Esophagus muscularis mucosa (tissue), 3 donors: ENCODE measurements at regions not wholly inside any gene's neighbourhood (a gene's known extent, or its start where the extent isn't known, plus 50 kb on each side); places are given as distances from the start of the nearest gene placed in this dataset.

Source experiments
- CTCF ChIP-seq, 3 experiments: fragments of 200-600 bp in 2 of 3; fragments of 450-650 bp in 1 of 3; sonication (generic) in 2 of 3; IDR thresholded peaks; one replicate each; pipeline ENCODE4 v1.5.1; 2017 to 2019; ENCODE audit warnings: antibody characterized with exemption in 3 of 3, mild to moderate bottlenecking in 2 of 3, moderate library complexity in 1 of 3
- EP300 ChIP-seq: sonication (generic); formaldehyde crosslinking; IDR thresholded peaks from one replicate; pipeline ENCODE4 v1.6.1; 2017; ENCODE audit warnings: antibody characterized with exemption

- TF ChIP-seq CTCF (IDR thresholded peaks at IDR 0.05) (no peak), EP300 (no peak)
Observed at GRCh38 chr12:19885093-19885812, 446.0 kb downstream of the AEBP2 start.
